GM20000 (cell line): ENCODE measurements at regions not wholly inside any gene's neighbourhood (a gene's known extent, or its start where the extent isn't known, plus 50 kb on each side); places are given as distances from the start of the nearest gene placed in this dataset.

Experiments used
- DNase-seq: peaks from one replicate; pipeline ENCODE4 v3.0.0; 2012; ENCODE audit warnings: low spot score
- CTCF ChIP-seq: IDR thresholded peaks from 2 replicates; pipeline ENCODE4 v1.5.1; 2012; ENCODE audit warnings: mild to moderate bottlenecking, control low read depth; ENCODE audit errors: extremely low read depth, missing control alignments

DNA sequence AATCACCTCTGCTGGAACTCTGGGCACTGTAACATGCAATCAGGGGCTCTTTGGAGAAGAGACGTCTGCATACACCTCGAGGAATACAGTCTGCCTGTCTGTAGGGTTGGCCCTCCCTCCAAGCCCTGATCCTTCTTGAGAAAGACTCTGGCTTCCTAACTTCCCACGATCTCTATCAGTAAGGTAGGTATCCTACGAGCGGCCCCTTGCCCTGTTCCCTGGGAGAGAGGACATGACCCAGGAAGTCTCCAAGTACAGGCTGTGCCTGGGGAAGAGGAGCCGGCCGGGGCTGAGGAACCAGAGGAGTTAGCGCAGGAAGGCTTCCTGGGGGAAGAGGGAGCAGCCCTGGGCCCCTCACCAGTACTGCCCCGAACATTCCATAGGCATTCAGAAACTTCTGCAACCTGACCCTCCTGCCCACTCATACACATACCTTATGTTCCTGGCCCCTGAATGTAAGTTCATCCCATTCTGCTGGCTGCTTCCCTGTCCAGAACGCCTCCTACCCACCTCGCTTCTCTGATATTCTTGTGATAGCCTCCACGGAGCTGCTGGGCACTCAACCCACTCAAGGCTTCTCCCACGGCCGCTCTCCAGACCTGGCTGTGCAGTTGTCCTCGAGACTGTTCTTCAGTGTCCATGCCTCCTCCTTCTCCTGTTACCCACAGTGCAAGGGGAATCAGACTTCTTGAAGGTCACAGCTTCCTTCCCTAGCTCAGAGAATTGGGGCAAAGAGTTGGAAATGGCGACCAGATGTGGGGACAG is 116.1 kb downstream of the CYP26B1 start:
- no peak for TF ChIP-seq CTCF
- no peak for DNase-seq

DNA sequence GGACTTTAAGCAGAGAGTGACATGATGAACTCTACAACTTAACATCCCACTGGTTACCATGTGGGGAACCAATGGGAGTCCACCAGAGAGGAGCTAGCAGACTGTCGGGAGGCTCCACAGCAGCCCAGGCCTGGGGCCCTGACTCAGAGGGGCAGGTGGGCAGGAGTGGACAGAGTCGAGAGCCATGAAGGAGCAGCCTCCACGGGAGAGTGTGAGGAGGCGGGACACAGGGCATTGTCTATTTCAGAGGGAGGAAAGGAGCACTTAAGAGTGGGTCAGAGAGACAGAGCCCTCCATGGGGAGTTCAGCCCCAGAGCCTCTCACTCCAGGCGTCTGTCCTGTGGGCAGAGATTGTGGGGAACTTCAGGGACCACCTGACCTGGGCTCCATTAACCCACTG is 118.7 kb downstream of the CYP26B1 start:
- no peak for DNase-seq
- TF ChIP-seq CTCF = no peak

DNA sequence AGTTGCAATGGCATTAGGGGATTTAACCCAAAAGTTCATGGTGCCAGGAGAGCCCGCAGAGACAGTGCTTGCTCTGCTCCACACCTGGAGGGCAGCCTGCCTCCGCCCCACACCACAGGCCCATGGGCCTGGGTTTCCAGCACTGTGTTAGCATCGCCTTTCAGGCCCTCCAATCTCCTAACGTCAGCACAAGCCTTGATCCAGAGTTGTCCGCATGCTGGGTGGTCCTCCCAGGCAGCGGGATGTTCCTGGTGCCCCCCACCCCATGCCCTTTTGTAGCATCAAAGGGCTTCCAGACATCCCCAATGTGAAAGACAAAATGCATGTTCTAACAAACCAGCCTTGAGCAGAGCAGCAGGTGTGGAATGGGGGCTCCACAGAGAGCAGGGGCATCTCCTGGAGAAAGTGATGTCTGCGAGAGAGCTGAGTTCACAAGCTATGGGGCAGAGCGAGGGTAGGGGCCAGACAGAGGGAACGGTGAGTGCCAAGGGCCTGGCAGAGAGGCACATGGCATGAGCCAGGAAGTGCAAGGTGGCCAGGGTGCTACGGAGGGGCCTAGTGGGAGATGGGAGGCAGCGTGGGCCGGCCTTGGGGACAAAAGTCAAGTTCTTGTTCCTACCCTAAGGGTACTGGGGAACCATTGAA is 119.2 kb downstream of the CYP26B1 start:
- no peak for DNase-seq
- no peak for TF ChIP-seq CTCF

GRCh38 chr2:72027426-72028161 is 120.1 kb downstream of the CYP26B1 start:
- no peak for TF ChIP-seq CTCF
- DNase-seq = no peak

- no peak for DNase-seq
- TF ChIP-seq CTCF = no peak
These were observed 120.7 kb downstream of the CYP26B1 start for GRCh38 chr2:72026819-72027425.

GRCh38 chr2:72024451-72025175 is 123.0 kb downstream of the CYP26B1 start:
- no peak for TF ChIP-seq CTCF
- DNase-seq = no peak
